ENCODE measurements at regions not wholly inside any gene's neighbourhood (a gene's known extent, or its start where the extent isn't known, plus 50 kb on each side); places are given as distances from the start of the nearest gene placed in this dataset.

GRCh38 chr3:73739791-73740453, 115.2 kb upstream of the PDZRN3 start:
- DNase-seq: peak; percentile 61

- no peak for DNase-seq
Observed at GRCh38 chr3:73738711-73739110, 114.0 kb upstream of the PDZRN3 start.

GRCh38 chr3:73734211-73735089, 109.7 kb upstream of the PDZRN3 start:
- DNase-seq: peak; percentile 27

- no peak for DNase-seq
Observed at GRCh38 chr3:73733746-73734145, 109.0 kb upstream of the PDZRN3 start.

- no peak for DNase-seq
Observed at GRCh38 chr3:73729969-73730440, 105.3 kb upstream of the PDZRN3 start.

GRCh38 chr3:73727854-73728253, 103.1 kb upstream of the PDZRN3 start:
- no peak for DNase-seq

GRCh38 chr3:73727117-73727821, 102.5 kb upstream of the PDZRN3 start:
- peak; percentile 93 for DNase-seq

GRCh38 chr3:73723596-73723995, 98.9 kb upstream of the PDZRN3 start:
- no peak for DNase-seq

- DNase-seq: no peak
Observed at GRCh38 chr3:73719861-73720260, 95.1 kb upstream of the PDZRN3 start.

GRCh38 chr3:73719413-73719851, 94.7 kb upstream of the PDZRN3 start:
- peak; percentile 73 for DNase-seq

GRCh38 chr3:73718326-73719110, 93.8 kb upstream of the PDZRN3 start:
- DNase-seq: no peak

- no peak for DNase-seq
Observed at GRCh38 chr3:73716418-73716817, 91.7 kb upstream of the PDZRN3 start.

- DNase-seq: no peak
Observed at GRCh38 chr3:73710340-73710739, 85.6 kb upstream of the PDZRN3 start.

- no peak for DNase-seq
Observed at GRCh38 chr3:73709712-73710111, 85.0 kb upstream of the PDZRN3 start.

- peak; percentile 34 for DNase-seq
Observed at GRCh38 chr3:73708956-73709355, 84.2 kb upstream of the PDZRN3 start.

GRCh38 chr3:73707772-73708171, 83.0 kb upstream of the PDZRN3 start:
- DNase-seq: no peak

- DNase-seq: no peak
Observed at GRCh38 chr3:73706771-73707170, 82.0 kb upstream of the PDZRN3 start.

- DNase-seq: no peak
Observed at GRCh38 chr3:73705792-73706191, 81.1 kb upstream of the PDZRN3 start.

GRCh38 chr3:73699327-73699726, 74.6 kb upstream of the PDZRN3 start:
- DNase-seq: no peak

- no peak for DNase-seq
Observed at GRCh38 chr3:73697020-73697419, 72.3 kb upstream of the PDZRN3 start.

- DNase-seq: peak; percentile 5
Observed at GRCh38 chr3:73695841-73696240, 71.1 kb upstream of the PDZRN3 start.

All from skin of body (tissue), 1 donor.